ENCODE measurements at regions not wholly inside any gene's neighbourhood (a gene's known extent, or its start where the extent isn't known, plus 50 kb on each side); places are given as distances from the start of the nearest gene placed in this dataset.

GRCh38 chr11:122319085-122319484 lies 203.1 kb upstream of the BLID start:
- TF ChIP-seq, protein P1, sequence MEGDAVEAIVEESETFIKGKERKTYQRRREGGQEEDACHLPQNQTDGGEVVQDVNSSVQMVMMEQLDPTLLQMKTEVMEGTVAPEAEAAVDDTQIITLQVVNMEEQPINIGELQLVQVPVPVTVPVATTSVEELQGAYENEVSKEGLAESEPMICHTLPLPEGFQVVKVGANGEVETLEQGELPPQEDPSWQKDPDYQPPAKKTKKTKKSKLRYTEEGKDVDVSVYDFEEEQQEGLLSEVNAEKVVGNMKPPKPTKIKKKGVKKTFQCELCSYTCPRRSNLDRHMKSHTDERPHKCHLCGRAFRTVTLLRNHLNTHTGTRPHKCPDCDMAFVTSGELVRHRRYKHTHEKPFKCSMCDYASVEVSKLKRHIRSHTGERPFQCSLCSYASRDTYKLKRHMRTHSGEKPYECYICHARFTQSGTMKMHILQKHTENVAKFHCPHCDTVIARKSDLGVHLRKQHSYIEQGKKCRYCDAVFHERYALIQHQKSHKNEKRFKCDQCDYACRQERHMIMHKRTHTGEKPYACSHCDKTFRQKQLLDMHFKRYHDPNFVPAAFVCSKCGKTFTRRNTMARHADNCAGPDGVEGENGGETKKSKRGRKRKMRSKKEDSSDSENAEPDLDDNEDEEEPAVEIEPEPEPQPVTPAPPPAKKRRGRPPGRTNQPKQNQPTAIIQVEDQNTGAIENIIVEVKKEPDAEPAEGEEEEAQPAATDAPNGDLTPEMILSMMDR (IDR thresholded peaks at IDR 0.05) = no peak
- no peak for TF ChIP-seq POLR2A (IDR thresholded peaks at IDR 0.05)

All from body of pancreas (tissue), 4 donors.